ENCODE measurements at regions not wholly inside any gene's neighbourhood (a gene's known extent, or its start where the extent isn't known, plus 50 kb on each side); places are given as distances from the start of the nearest gene placed in this dataset.

DNA sequence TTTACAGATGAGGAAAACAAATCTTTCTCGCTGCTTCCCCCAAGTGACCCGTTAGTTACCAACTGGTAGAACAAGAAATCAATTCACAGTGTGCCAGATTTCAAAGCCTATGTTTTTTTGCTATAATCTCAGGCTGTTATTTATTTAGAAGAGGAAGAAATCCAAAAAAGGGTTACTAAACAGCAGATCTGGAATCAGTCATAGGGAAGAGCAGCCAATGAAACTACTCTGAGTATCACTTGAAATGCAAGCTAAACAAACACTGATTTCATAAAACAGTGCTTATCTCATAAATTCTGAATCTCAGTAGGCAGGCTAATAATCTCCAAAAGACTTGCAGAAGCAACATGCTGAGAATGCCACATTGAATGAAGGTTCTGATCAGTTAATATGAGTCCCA, 829.5 kb upstream of the ACO1 start:
- TF ChIP-seq MEF2A (IDR thresholded peaks at IDR 0.05; ENCODE audit: insufficient read depth, low read depth, low read length) = no peak
- no peak for TF ChIP-seq FOXM1 (IDR thresholded peaks at IDR 0.05; ENCODE audit: low read depth, low read length)
- TF ChIP-seq HDAC2 (IDR thresholded peaks at IDR 0.05) = no peak
- TF ChIP-seq, protein P1, sequence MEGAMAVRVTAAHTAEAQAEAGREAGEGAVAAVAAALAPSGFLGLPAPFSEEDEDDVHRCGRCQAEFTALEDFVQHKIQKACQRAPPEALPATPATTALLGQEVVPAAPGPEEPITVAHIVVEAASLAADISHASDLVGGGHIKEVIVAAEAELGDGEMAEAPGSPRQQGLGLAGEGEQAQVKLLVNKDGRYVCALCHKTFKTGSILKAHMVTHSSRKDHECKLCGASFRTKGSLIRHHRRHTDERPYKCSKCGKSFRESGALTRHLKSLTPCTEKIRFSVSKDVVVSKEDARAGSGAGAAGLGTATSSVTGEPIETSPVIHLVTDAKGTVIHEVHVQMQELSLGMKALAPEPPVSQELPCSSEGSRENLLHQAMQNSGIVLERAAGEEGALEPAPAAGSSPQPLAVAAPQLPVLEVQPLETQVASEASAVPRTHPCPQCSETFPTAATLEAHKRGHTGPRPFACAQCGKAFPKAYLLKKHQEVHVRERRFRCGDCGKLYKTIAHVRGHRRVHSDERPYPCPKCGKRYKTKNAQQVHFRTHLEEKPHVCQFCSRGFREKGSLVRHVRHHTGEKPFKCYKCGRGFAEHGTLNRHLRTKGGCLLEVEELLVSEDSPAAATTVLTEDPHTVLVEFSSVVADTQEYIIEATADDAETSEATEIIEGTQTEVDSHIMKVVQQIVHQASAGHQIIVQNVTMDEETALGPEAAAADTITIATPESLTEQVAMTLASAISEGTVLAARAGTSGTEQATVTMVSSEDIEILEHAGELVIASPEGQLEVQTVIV (IDR thresholded peaks at IDR 0.05; ENCODE audit: borderline replicate concordance, partially characterized antibody) = no peak
- TF ChIP-seq SMC3 (IDR thresholded peaks at IDR 0.05; ENCODE audit: borderline replicate concordance, low read length) = no peak
- TF ChIP-seq POLR2A (IDR thresholded peaks at IDR 0.05; ENCODE audit: low read depth, low read length) = no peak
- TF ChIP-seq NRF1 (conservative IDR thresholded peaks at IDR 0.05; ENCODE audit: low read depth, low read length) = no peak
- no peak for TF ChIP-seq CREB1 (IDR thresholded peaks at IDR 0.05; ENCODE audit: low read depth)
- TF ChIP-seq, protein P2, sequence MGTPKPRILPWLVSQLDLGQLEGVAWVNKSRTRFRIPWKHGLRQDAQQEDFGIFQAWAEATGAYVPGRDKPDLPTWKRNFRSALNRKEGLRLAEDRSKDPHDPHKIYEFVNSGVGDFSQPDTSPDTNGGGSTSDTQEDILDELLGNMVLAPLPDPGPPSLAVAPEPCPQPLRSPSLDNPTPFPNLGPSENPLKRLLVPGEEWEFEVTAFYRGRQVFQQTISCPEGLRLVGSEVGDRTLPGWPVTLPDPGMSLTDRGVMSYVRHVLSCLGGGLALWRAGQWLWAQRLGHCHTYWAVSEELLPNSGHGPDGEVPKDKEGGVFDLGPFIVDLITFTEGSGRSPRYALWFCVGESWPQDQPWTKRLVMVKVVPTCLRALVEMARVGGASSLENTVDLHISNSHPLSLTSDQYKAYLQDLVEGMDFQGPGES (IDR thresholded peaks at IDR 0.05) = no peak
- no peak for TF ChIP-seq HCFC1 (IDR thresholded peaks at IDR 0.05; ENCODE audit: low read length)
- TF ChIP-seq NBN (IDR thresholded peaks at IDR 0.05) = no peak
